HCT116 (cell line): ENCODE measurements at regions not wholly inside any gene's neighbourhood (a gene's known extent, or its start where the extent isn't known, plus 50 kb on each side); places are given as distances from the start of the nearest gene placed in this dataset.

Experiments
- ATAC-seq: fragments of 200-7000 bp; cut with Tn5 transposase; 2 replicates; pipeline ENCODE4 v1.9.1; 2020; ENCODE audit warnings: mild to moderate bottlenecking, moderate library complexity
- BruUV-seq: library from RNA; stranded (reverse); fragments of 400-500 nt; replicated peaks from 2 replicates; lab custom pipeline; 2021; lab: Mats Ljungman, UMichigan
- CTCF ChIA-PET: fragments of 300-600 bp; sonication (Branson Sonifier 250); formaldehyde crosslinking; loops from one replicate; lab custom pipeline; 2021; ENCODE audit warnings: antibody characterized with exemption; lab: Charles Lee
- POLR2A ChIA-PET: fragments of 300-600, 350-600 bp; sonication (Branson Sonifier 250); formaldehyde crosslinking; loops from one replicate; lab custom pipeline; 2021; ENCODE audit warnings: antibody characterized with exemption; lab: Charles Lee
- RAD21 ChIA-PET, 2 experiments: fragments of 300-600 bp; sonication (Branson Sonifier 250); formaldehyde crosslinking; loops; one replicate each; lab custom pipeline; 2023; ENCODE audit warnings: low total read pairs in 2 of 2; ENCODE audit not compliant: uncharacterized antibody in 2 of 2, unreplicated experiment in 2 of 2, low non-redundant PET in 1 of 2; lab: Charles Lee
- DNase-seq: peaks from one replicate; pipeline ENCODE4 v3.0.0-alpha.2; 2010; ENCODE audit warnings: low read depth, low spot score
- H2AFZ ChIP-seq: fragments of 200-600 bp; shearing (Covaris generic), sonication (generic); 2 replicates; pipeline ENCODE4 v1.6.1; 2017; ENCODE audit warnings: low read depth, mixed run types, mixed read lengths, antibody characterized with exemption, low read length; ENCODE audit not compliant: poor library complexity, severe bottlenecking
- H3K27ac ChIP-seq: 2 replicates; pipeline ENCODE4 v1.5.1; 2012; ENCODE audit warnings: low read depth, low read length
- H3K27me3 ChIP-seq: fragments of 200-600 bp; sonication (generic); 2 replicates; pipeline ENCODE4 v1.6.1; 2016; ENCODE audit warnings: mixed run types, low read length, mixed read lengths; ENCODE audit not compliant: insufficient read depth
- H3K36me3 ChIP-seq, 2 experiments: fragments of 200-500 bp in 1 of 2; fragments of 200-600 bp in 1 of 2; sonication (Bioruptor generic) in 1 of 2; sonication (generic) in 1 of 2; 2 replicates each; pipeline versions ENCODE4 v1.5.1 to v1.6.1; 2014 to 2016; ENCODE audit warnings: low read length in 2 of 2, inconsistent platforms in 1 of 2, mixed read lengths in 1 of 2, mixed run types in 1 of 2; ENCODE audit not compliant: insufficient read depth in 2 of 2, control insufficient read depth in 1 of 2
- H3K4me1 ChIP-seq, 2 experiments: fragments of 200-600 bp in 1 of 2; sonication (generic) in 1 of 2; 2 replicates each; pipeline versions ENCODE4 v1.5.1 to v1.6.1; 2012 to 2017; ENCODE audit warnings: low read length in 2 of 2, inconsistent platforms in 1 of 2, mild to moderate bottlenecking in 1 of 2, mixed read lengths in 1 of 2, mixed run types in 1 of 2, moderate library complexity in 1 of 2; ENCODE audit not compliant: insufficient read depth in 2 of 2, control insufficient read depth in 1 of 2
- H3K4me2 ChIP-seq: fragments of 200-600 bp; sonication (generic); 2 replicates; pipeline ENCODE4 v1.6.1; 2017; ENCODE audit warnings: mixed run types, low read length, mixed read lengths
- H3K4me3 ChIP-seq, 2 experiments: fragments of 200-600 bp in 1 of 2; sonication (generic) in 1 of 2; replicated peaks in 1 of 2; 2 replicates each; pipeline ENCODE4 v1.5.1; 2011 to 2016; ENCODE audit warnings: low read length in 2 of 2, control low read depth in 1 of 2, low read depth in 1 of 2, mild to moderate bottlenecking in 1 of 2, mixed read lengths in 1 of 2, mixed run types in 1 of 2
- H3K79me2 ChIP-seq: fragments of 200-600 bp; sonication (generic); 2 replicates; pipeline ENCODE4 v1.6.1; 2017; ENCODE audit warnings: mild to moderate bottlenecking, mixed run types, low read length, moderate library complexity, mixed read lengths; ENCODE audit not compliant: insufficient read depth
- H3K9ac ChIP-seq: fragments of 200-600 bp; sonication (generic); 2 replicates; pipeline ENCODE4 v1.6.1; 2016; ENCODE audit warnings: low read length, mixed read lengths
- H3K9me2 ChIP-seq: fragments of 200-600 bp; sonication (generic), shearing (Covaris generic); 2 replicates; pipeline ENCODE4 v1.6.1; 2017; ENCODE audit warnings: mixed run types, mild to moderate bottlenecking, moderate library complexity; ENCODE audit not compliant: insufficient read depth
- H3K9me3 ChIP-seq, 2 experiments: fragments of 200-500 bp in 1 of 2; fragments of 200-600 bp in 1 of 2; sonication (Bioruptor generic) in 1 of 2; sonication (generic) in 1 of 2; 2 replicates each; pipeline ENCODE4 v1.6.1; 2014 to 2017; ENCODE audit warnings: low read length in 2 of 2, mixed read lengths in 2 of 2, inconsistent platforms in 1 of 2, low read depth in 1 of 2, mild to moderate bottlenecking in 1 of 2, mixed run types in 1 of 2, moderate library complexity in 1 of 2; ENCODE audit not compliant: control insufficient read depth in 1 of 2, insufficient read depth in 1 of 2
- H4K20me1 ChIP-seq: fragments of 200-600 bp; sonication (generic), shearing (Covaris generic); 2 replicates; pipeline ENCODE4 v1.6.1; 2017; ENCODE audit warnings: mixed run types, mild to moderate bottlenecking, moderate library complexity; ENCODE audit not compliant: insufficient read depth
- CBX3 ChIP-seq: IDR thresholded peaks from 2 replicates; pipeline ENCODE4 v1.6.1; 2012; ENCODE audit warnings: low read depth
- CEBPB ChIP-seq: IDR thresholded peaks from 2 replicates; pipeline ENCODE4 v1.6.1; 2012; ENCODE audit warnings: low read depth
- EGR1 ChIP-seq: IDR thresholded peaks from 2 replicates; pipeline ENCODE4 v1.6.1; 2012; ENCODE audit warnings: low read depth
- ELF1 ChIP-seq: IDR thresholded peaks from 2 replicates; pipeline ENCODE4 v1.6.1; 2012; ENCODE audit warnings: low read depth, borderline replicate concordance
- EZH2phosphoT487 ChIP-seq: fragments of 200-600 bp; IDR thresholded peaks from 2 replicates; pipeline ENCODE4 v1.6.1; 2018; ENCODE audit warnings: antibody characterized with exemption, borderline replicate concordance
- JUND ChIP-seq: IDR thresholded peaks from 2 replicates; pipeline ENCODE4 v1.6.1; 2012
- POLR2A ChIP-seq: IDR thresholded peaks from 2 replicates; pipeline ENCODE4 v1.7.0; 2011; ENCODE audit warnings: borderline replicate concordance; ENCODE audit not compliant: insufficient read depth, insufficient read length; ENCODE audit errors: extremely low read depth
- POLR2AphosphoS5 ChIP-seq: IDR thresholded peaks from 2 replicates; pipeline ENCODE4 v1.6.1; 2011; ENCODE audit warnings: mild to moderate bottlenecking, low read depth, low read length, moderate library complexity
- RAD21 ChIP-seq: IDR thresholded peaks from 2 replicates; pipeline ENCODE4 v1.6.1; 2012; ENCODE audit warnings: low read depth, mild to moderate bottlenecking
- SIN3A ChIP-seq: IDR thresholded peaks from 2 replicates; pipeline ENCODE4 v1.6.1; 2012; ENCODE audit warnings: low read depth
- SP1 ChIP-seq: IDR thresholded peaks from 2 replicates; pipeline ENCODE4 v1.6.1; 2012; ENCODE audit warnings: low read depth
- SRF ChIP-seq: IDR thresholded peaks from 2 replicates; pipeline ENCODE4 v1.6.1; 2012; ENCODE audit warnings: low read depth
- TCF7L2 ChIP-seq: IDR thresholded peaks from 2 replicates; pipeline ENCODE4 v1.7.0; 2011; ENCODE audit warnings: borderline replicate concordance, inconsistent platforms; ENCODE audit not compliant: insufficient read depth, insufficient read length; ENCODE audit errors: extremely low read depth
- YY1 ChIP-seq: IDR thresholded peaks from 2 replicates; pipeline ENCODE4 v1.6.1; 2011; ENCODE audit warnings: low read length, low read depth, moderate library complexity, mild to moderate bottlenecking; ENCODE audit not compliant: insufficient replicate concordance; ENCODE audit errors: extremely low read depth
- ZFX ChIP-seq: fragments of 450-650 bp; IDR thresholded peaks from 2 replicates; pipeline ENCODE4 v1.6.1; 2017
- intact Hi-C: fragments of 100-400 bp; cut with micrococcal nuclease; formaldehyde crosslinking; loops from 2 replicates; pipeline ENCODE4 v1.10.0; 2022
- TF ChIP-seq, protein P1 (sequence below): IDR thresholded peaks from 2 replicates; pipeline ENCODE4 v1.6.1; 2012
- TF ChIP-seq, protein P2 (sequence below): IDR thresholded peaks from 2 replicates; pipeline ENCODE4 v1.6.1; 2012; ENCODE audit warnings: low read depth
- TF ChIP-seq, protein P3 (sequence below): IDR thresholded peaks from 2 replicates; pipeline ENCODE4 v1.6.1; 2012
- TF ChIP-seq, protein P4 (sequence below): IDR thresholded peaks from 2 replicates; pipeline ENCODE4 v1.6.1; 2011; ENCODE audit warnings: mild to moderate bottlenecking, low read length, moderate library complexity; ENCODE audit not compliant: insufficient replicate concordance; ENCODE audit errors: extremely low read depth
- TF ChIP-seq, protein P5 (sequence below), 3 experiments: fragments of 200-600 bp in 1 of 3; sonication (generic) in 1 of 3; IDR thresholded peaks in 2 of 3; conservative IDR thresholded peaks in 1 of 3; 2 replicates each; pipeline ENCODE4 v1.5.1; 2012 to 2017; ENCODE audit warnings: low read depth in 2 of 3, low read length in 2 of 3, antibody characterized with exemption in 1 of 3, borderline replicate concordance in 1 of 3, control low read depth in 1 of 3, mild to moderate bottlenecking in 1 of 3, mixed read lengths in 1 of 3, mixed run types in 1 of 3, moderate library complexity in 1 of 3; ENCODE audit not compliant: insufficient read depth in 1 of 3

DNA sequence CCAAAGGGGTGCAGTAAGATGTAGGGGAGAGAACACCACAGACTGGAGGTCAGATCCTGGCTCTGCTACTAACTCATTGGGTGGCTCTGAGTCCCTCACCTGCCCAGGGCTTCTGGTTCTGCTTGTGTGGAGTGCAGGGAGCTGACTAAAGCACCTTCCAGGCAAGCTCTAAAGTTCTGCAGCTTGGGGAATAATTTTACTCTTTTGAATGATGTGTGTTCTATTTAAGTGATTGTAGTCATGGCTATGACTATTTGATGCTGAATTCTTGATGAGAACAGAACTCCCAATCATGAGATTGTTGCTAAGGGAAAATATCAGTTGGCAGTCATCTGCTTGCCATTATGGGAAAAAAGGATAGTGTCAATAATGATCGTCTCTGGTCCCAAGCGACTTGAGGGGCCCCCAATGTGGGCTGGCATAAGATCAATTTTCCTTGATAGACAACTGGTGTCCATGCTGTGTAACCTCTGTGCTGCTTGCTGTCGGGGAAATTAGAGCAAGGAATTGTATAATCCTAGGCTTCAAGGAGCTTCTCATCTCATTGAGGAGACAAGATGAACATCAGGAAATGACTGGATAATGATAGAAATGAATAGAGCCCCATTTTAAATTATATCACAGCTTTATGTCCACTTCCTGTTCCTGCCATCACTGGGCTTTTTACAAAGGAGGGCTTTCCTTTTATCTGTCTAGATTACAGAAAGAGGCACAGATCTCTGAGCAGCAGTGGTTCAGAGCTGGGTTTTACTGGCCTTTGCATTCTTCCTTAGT is 131.7 kb downstream of the SLC4A3 start:
- Histone ChIP-seq H2AFZ (no peak overlapping the region), H4K20me1 (no peaks in the 10 kb centered on the region), H3K27ac (no peak overlapping the region; the same call in 1 of the 2 replicates), H3K4me3 (no peak overlapping the region), H3K4me1 (no peaks in the 10 kb centered on the region), H3K9me3 (no peaks in the 10 kb centered on the region), H3K27me3 (no peaks in the 10 kb centered on the region), H3K4me2 (no peak overlapping the region), H3K9ac (no peak overlapping the region), H3K36me3 (peaks cover 42 to 46% of the 10 kb centered on the region in 2 experiments; a peak in 3 of 4 replicates), H3K79me2 (peaks cover 33% of the 10 kb centered on the region), H3K9me2 (no peaks in the 10 kb centered on the region)
- DNase-seq (no peak), ATAC-seq (no peak)
- TF ChIP-seq TCF7L2 (no peak), EGR1 (no peak), POLR2A (no peak), YY1 (no peak), JUND (no peak), EZH2phosphoT487 (no peak), ELF1 (no peak), POLR2AphosphoS5 (no peak), RAD21 (no peak), ZFX (no peak), SP1 (no peak), SIN3A (no peak), SRF (no peak), CEBPB (no peak), CBX3 (no peak)
- TF ChIP-seq, protein P1, sequence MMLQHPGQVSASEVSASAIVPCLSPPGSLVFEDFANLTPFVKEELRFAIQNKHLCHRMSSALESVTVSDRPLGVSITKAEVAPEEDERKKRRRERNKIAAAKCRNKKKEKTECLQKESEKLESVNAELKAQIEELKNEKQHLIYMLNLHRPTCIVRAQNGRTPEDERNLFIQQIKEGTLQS: no peak
- TF ChIP-seq, protein P2, sequence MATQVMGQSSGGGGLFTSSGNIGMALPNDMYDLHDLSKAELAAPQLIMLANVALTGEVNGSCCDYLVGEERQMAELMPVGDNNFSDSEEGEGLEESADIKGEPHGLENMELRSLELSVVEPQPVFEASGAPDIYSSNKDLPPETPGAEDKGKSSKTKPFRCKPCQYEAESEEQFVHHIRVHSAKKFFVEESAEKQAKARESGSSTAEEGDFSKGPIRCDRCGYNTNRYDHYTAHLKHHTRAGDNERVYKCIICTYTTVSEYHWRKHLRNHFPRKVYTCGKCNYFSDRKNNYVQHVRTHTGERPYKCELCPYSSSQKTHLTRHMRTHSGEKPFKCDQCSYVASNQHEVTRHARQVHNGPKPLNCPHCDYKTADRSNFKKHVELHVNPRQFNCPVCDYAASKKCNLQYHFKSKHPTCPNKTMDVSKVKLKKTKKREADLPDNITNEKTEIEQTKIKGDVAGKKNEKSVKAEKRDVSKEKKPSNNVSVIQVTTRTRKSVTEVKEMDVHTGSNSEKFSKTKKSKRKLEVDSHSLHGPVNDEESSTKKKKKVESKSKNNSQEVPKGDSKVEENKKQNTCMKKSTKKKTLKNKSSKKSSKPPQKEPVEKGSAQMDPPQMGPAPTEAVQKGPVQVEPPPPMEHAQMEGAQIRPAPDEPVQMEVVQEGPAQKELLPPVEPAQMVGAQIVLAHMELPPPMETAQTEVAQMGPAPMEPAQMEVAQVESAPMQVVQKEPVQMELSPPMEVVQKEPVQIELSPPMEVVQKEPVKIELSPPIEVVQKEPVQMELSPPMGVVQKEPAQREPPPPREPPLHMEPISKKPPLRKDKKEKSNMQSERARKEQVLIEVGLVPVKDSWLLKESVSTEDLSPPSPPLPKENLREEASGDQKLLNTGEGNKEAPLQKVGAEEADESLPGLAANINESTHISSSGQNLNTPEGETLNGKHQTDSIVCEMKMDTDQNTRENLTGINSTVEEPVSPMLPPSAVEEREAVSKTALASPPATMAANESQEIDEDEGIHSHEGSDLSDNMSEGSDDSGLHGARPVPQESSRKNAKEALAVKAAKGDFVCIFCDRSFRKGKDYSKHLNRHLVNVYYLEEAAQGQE: no peak
- TF ChIP-seq, protein P3, sequence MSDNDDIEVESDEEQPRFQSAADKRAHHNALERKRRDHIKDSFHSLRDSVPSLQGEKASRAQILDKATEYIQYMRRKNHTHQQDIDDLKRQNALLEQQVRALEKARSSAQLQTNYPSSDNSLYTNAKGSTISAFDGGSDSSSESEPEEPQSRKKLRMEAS: no peak
- TF ChIP-seq, protein P4, sequence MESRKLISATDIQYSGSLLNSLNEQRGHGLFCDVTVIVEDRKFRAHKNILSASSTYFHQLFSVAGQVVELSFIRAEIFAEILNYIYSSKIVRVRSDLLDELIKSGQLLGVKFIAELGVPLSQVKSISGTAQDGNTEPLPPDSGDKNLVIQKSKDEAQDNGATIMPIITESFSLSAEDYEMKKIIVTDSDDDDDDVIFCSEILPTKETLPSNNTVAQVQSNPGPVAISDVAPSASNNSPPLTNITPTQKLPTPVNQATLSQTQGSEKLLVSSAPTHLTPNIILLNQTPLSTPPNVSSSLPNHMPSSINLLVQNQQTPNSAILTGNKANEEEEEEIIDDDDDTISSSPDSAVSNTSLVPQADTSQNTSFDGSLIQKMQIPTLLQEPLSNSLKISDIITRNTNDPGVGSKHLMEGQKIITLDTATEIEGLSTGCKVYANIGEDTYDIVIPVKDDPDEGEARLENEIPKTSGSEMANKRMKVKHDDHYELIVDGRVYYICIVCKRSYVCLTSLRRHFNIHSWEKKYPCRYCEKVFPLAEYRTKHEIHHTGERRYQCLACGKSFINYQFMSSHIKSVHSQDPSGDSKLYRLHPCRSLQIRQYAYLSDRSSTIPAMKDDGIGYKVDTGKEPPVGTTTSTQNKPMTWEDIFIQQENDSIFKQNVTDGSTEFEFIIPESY: no peak
- TF ChIP-seq, protein P5, sequence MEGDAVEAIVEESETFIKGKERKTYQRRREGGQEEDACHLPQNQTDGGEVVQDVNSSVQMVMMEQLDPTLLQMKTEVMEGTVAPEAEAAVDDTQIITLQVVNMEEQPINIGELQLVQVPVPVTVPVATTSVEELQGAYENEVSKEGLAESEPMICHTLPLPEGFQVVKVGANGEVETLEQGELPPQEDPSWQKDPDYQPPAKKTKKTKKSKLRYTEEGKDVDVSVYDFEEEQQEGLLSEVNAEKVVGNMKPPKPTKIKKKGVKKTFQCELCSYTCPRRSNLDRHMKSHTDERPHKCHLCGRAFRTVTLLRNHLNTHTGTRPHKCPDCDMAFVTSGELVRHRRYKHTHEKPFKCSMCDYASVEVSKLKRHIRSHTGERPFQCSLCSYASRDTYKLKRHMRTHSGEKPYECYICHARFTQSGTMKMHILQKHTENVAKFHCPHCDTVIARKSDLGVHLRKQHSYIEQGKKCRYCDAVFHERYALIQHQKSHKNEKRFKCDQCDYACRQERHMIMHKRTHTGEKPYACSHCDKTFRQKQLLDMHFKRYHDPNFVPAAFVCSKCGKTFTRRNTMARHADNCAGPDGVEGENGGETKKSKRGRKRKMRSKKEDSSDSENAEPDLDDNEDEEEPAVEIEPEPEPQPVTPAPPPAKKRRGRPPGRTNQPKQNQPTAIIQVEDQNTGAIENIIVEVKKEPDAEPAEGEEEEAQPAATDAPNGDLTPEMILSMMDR (IDR thresholded peaks at IDR 0.05 in 2 of 3, conservative IDR thresholded peaks at IDR 0.05 in 1 of 3; ENCODE audit: borderline replicate concordance in 1 of 3, insufficient read depth in 1 of 3, low read depth in 2 of 3, low read length in 2 of 3): no peak
- ChIA-PET CTCF (no interaction called here), RAD21 (no interaction called here), POLR2A (no interaction called here)
- intact Hi-C loops: no loop called here
- BruUV-seq: no TSS peak
